A549 (cell line): ENCODE measurements at regions not wholly inside any gene's neighbourhood (a gene's known extent, or its start where the extent isn't known, plus 50 kb on each side); places are given as distances from the start of the nearest gene placed in this dataset.

ENCODE experiments used
- ATAC-seq, 2 experiments: fragments of 200-7000 bp in 1 of 2; fragments of >200 bp in 1 of 2; cut with Nextera tagmentation in 1 of 2; cut with Tn5 transposase in 1 of 2; 3 replicates each; pipeline versions ENCODE4 v1.8.0 to v1.9.1; 2018 to 2020; ENCODE audit warnings: mild to moderate bottlenecking in 1 of 2, moderate library complexity in 1 of 2
- CTCF ChIA-PET: fragments of 300-600 bp; sonication (Branson Sonifier 250); formaldehyde crosslinking; extraction: SDS; loops from one replicate; lab custom pipeline; 2021; ENCODE audit warnings: antibody characterized with exemption, inconsistent platforms; lab: Yijun Ruan, JAX
- POLR2A ChIA-PET: fragments of 350-600 bp; formaldehyde crosslinking; extraction: SDS; loops from one replicate; lab custom pipeline; 2021; ENCODE audit warnings: antibody characterized with exemption, inconsistent platforms; lab: Yijun Ruan, JAX
- DNase-seq, 2 experiments: peaks; one replicate each; pipeline versions ENCODE4 v3.0.0 to v3.0.0-alpha.2; 2011 to 2016; ENCODE audit warnings: low read depth in 1 of 2, low spot score in 1 of 2
- FAIRE-seq: peaks from 2 replicates; lab custom pipeline; 2011; peaks lifted over from hg19 to GRCh38; lab: Jason Lieb, UNC
- H3K27ac ChIP-seq, 2 experiments: fragments of >200 bp; sonication (Bioruptor Twin); formaldehyde crosslinking; 3 replicates each; pipeline ENCODE4 v1.5.1; 2016 to 2017
- H3K4me1 ChIP-seq: fragments of >200 bp; sonication (Bioruptor Twin); formaldehyde crosslinking; 3 replicates; pipeline ENCODE4 v1.6.1; 2016
- H3K4me2 ChIP-seq: fragments of >200 bp; sonication (Bioruptor Twin); formaldehyde crosslinking; 3 replicates; pipeline ENCODE4 v1.6.1; 2016
- H3K4me3 ChIP-seq: fragments of >200 bp; sonication (Bioruptor Twin); formaldehyde crosslinking; 3 replicates; pipeline ENCODE4 v1.5.1; 2016
- H3K9me3 ChIP-seq: fragments of >200 bp; sonication (Bioruptor Twin); formaldehyde crosslinking; 3 replicates; pipeline ENCODE4 v1.6.1; 2016
- BHLHE40 ChIP-seq: IDR thresholded peaks from 2 replicates; pipeline ENCODE4 v1.6.1; 2012; ENCODE audit warnings: low read depth, low read length, inconsistent platforms
- EHMT2 ChIP-seq: fragments of 200-600 bp; sonication (generic); IDR thresholded peaks from 2 replicates; pipeline ENCODE4 v1.6.1; 2016; ENCODE audit warnings: antibody characterized with exemption, low read depth, mild to moderate bottlenecking, moderate library complexity
- EP300 ChIP-seq, 2 experiments: fragments of >200 bp; sonication (Bioruptor Twin); formaldehyde crosslinking; IDR thresholded peaks; 2 replicates in 1 of 2; 3 replicates in 1 of 2; pipeline ENCODE4 v1.6.1; 2016 to 2017
- ESRRA ChIP-seq: fragments of 150-350 bp; IDR thresholded peaks from 2 replicates; pipeline ENCODE4 v1.6.1; 2014; ENCODE audit warnings: mild to moderate bottlenecking, low read length, borderline replicate concordance
- FOSB ChIP-seq: fragments of 250-450 bp; sonication (Bioruptor Pico); IDR thresholded peaks from 2 replicates; pipeline ENCODE4 v1.5.0; 2020; ENCODE audit warnings: mild to moderate bottlenecking, moderate library complexity
- HDAC2 ChIP-seq: fragments of 200-600 bp; sonication (generic); IDR thresholded peaks from 2 replicates; pipeline ENCODE4 v1.6.1; 2016
- HOXA7 ChIP-seq: fragments of 250-450 bp; sonication (Bioruptor Pico); IDR thresholded peaks from 2 replicates; pipeline ENCODE4 v1.5.0; 2020; ENCODE audit warnings: mild to moderate bottlenecking, moderate library complexity
- HOXB5 ChIP-seq: fragments of 250-450 bp; sonication (Bioruptor Pico); IDR thresholded peaks from 2 replicates; pipeline ENCODE4 v1.5.0; 2020; ENCODE audit warnings: mild to moderate bottlenecking, moderate library complexity
- JUN ChIP-seq, 2 experiments: fragments of >200 bp; sonication (Bioruptor Twin); formaldehyde crosslinking; IDR thresholded peaks; 2 replicates in 1 of 2; 3 replicates in 1 of 2; pipeline ENCODE4 v1.6.1; 2016 to 2017
- KDM1A ChIP-seq: fragments of 200-600 bp; sonication (generic); IDR thresholded peaks from 2 replicates; pipeline ENCODE4 v1.6.1; 2016; ENCODE audit warnings: low read depth, mild to moderate bottlenecking
- KDM5A ChIP-seq: fragments of 200-600 bp; sonication (generic); IDR thresholded peaks from 2 replicates; pipeline ENCODE4 v1.6.1; 2016; ENCODE audit warnings: antibody characterized with exemption, mild to moderate bottlenecking
- MAFK ChIP-seq: fragments of 450-650 bp; IDR thresholded peaks from 2 replicates; pipeline ENCODE4 v1.6.1; 2014; ENCODE audit not compliant: partially characterized antibody
- MYC ChIP-seq: IDR thresholded peaks from 2 replicates; pipeline ENCODE4 v1.6.1; 2012; ENCODE audit warnings: mild to moderate bottlenecking, inconsistent platforms, low read length, improper control_type of control experiment, borderline replicate concordance
- NPAS2 ChIP-seq: fragments of 250-450 bp; sonication (Bioruptor Pico); IDR thresholded peaks from 2 replicates; pipeline ENCODE4 v1.8.0; 2022; ENCODE audit warnings: mild to moderate bottlenecking, moderate library complexity, borderline replicate concordance
- NR3C1 ChIP-seq: fragments of >200 bp; sonication (Bioruptor Twin); formaldehyde crosslinking; IDR thresholded peaks from 3 replicates; pipeline ENCODE4 v1.6.1; 2017
- RCOR1 ChIP-seq: fragments of 150-350 bp; IDR thresholded peaks from 2 replicates; pipeline ENCODE4 v1.6.1; 2014; ENCODE audit warnings: antibody characterized with exemption, low read length, low read depth
- RFX5 ChIP-seq: fragments of 450-650 bp; IDR thresholded peaks from 2 replicates; pipeline ENCODE4 v1.7.1; 2014; ENCODE audit warnings: antibody characterized with exemption, mild to moderate bottlenecking, moderate library complexity
- SREBF2 ChIP-seq: fragments of 450-650 bp; IDR thresholded peaks from 2 replicates; pipeline ENCODE4 v1.6.1; 2014; ENCODE audit warnings: mild to moderate bottlenecking, moderate library complexity
- TP53 ChIP-seq: fragments of 250-450 bp; sonication (Bioruptor Pico); IDR thresholded peaks from 2 replicates; pipeline ENCODE4 v1.5.0; 2021; ENCODE audit warnings: mild to moderate bottlenecking, moderate library complexity
- ZSCAN20 ChIP-seq: fragments of 250-450 bp; sonication (Bioruptor Pico); IDR thresholded peaks from 2 replicates; pipeline ENCODE4 v1.8.0; 2022; ENCODE audit warnings: mild to moderate bottlenecking, moderate library complexity
- WGBS: methylation state at CpG from one replicate; pipeline ENCODE4 v1.1.6; 2017; ENCODE audit errors: missing lambda C conversion rate; 5-methylcytosine and 5-hydroxymethylcytosine counted together
- TF ChIP-seq, protein P1 (sequence below): fragments of >200 bp; sonication (Bioruptor Twin); formaldehyde crosslinking; IDR thresholded peaks from 2 replicates; pipeline ENCODE4 v1.6.1; 2016

DNA sequence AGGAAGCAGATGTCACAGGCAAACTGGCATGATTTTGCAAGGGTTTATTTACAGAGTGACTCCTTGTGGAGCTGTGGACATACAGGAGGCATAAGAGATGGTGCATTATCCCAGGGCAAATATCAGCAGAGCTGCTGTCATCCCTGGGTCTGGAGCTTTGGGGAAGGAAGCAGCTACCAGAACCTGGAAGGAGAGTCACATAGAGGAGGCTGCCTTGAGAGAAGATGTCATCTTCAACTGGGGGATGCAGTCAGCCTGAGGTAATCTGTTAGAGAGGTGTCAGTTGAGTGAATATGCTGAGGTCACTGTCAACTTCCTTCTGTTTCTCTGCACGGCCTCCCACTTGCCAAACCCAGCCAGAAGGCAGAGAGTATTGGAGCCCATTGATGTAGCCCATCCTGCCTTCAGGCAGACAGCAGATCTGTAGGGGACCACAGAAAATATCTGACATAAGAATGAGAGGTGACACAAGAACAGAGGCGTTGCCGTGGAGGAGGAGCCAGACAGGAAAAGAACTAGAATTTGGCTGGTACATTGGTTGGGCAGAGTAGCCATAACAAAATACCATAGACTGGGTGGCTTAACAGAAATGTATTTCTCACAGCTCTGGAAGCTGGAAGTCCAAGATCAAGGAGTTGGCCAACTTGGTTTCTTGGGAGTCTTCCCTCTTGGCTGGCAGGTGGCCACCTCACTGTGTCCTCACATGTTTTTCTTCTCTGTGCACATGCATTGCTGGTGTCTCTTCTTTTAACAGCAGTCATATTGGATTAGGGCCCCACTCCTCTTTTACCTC lies 102.8 kb downstream of the SNX18 start:
- no peak overlapping the region for H3K4me3 ChIP-seq
- WGBS, result 38% methylated on average over 3 of the region's 3 CpGs
- no peak overlapping the region for H3K27ac ChIP-seq
- TF ChIP-seq KDM5A (no peak), ESRRA (no peak)
- no peak for ATAC-seq
- no peak for DNase-seq
- ChIA-PET CTCF (no interaction called here), POLR2A (no interaction called here)
- no peak for FAIRE-seq
- H3K9me3 ChIP-seq, result no peaks in the 10 kb centered on the region
- H3K4me1 ChIP-seq, result no peaks in the 10 kb centered on the region
- no peak overlapping the region for H3K4me2 ChIP-seq

DNA sequence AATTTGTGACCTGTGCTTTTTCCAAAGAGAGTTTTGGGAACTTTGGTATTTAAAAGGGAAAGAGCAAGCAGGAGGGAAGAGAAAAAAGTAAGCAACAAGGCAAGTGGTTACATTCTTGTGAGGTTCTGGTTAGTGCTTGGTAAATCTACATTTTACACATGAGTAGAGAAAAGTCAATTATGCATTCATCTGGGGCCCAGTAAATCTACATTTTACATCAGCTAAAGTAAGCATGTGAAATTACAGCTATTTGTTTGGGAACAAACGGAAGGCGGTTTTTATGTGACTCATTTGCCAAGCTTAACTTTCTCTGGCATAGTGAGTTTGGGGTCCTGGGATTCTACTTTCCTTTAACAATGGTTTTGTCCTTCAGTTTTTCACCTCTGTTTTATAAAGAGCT lies 102.2 kb downstream of the SNX18 start:
- 20% methylated on average over 2 of the region's 2 CpGs for WGBS
- ChIA-PET POLR2A (no interaction called here), CTCF (no interaction called here)
- no peak for ATAC-seq
- no peak for DNase-seq
- no peak overlapping the region for H3K4me3 ChIP-seq
- no peaks in the 10 kb centered on the region for H3K9me3 ChIP-seq
- TF ChIP-seq JUN (IDR thresholded peaks at IDR 0.05), result no peak
- H3K27ac ChIP-seq, result no peak overlapping the region
- no peaks in the 10 kb centered on the region for H3K4me1 ChIP-seq
- no peak overlapping the region for H3K4me2 ChIP-seq
- no peak for FAIRE-seq

DNA sequence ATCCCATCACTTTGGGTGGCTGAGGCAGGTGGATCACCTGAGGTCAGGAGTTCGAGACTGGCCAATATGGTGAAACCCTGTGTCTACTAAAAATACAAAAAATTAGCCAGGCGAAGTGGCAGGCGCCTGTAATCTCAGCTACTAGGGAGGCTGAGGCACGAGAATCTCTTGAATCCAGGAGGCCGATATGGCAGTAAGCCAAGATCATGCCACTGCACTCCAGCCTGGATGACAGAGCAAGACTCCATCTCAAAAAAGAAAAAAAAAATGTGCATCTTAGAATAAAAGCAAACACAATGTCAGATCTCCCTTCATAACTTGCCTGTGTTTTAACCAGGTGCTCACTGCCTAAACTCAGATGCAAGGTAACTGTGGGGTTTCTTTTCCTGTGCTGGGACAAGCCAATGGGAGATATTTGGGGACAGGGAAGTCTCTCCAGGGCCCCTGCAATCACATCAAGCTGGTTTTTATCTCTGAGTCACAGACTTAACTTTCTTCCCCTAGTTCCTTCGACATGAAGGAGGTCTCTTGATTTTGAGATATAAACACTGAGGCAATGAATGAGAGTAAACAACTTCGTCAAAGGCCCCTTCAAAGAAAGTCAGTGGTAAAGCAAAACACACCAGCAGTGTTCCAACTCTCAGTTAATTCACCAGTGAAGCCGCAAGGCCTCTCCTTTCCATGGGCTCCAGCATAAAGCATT lies 99.1 kb downstream of the SNX18 start:
- Histone ChIP-seq H3K9me3 (no peaks in the 10 kb centered on the region), H3K4me2 (no peak overlapping the region), H3K4me1 (no peaks in the 10 kb centered on the region), H3K4me3 (no peak overlapping the region), H3K27ac (no peak overlapping the region)
- ChIA-PET POLR2A (no interaction called here), CTCF (interaction anchor here (0.8 to 1.5 kb wide), 2 partner anchors 92 to 228 kb away, joined by 3 to 4 read pairs; no protein-coding TSS in a partner anchor)
- TF ChIP-seq MYC (no peak), JUN (IDR thresholded peaks at IDR 0.05) (no peak), ZSCAN20 (CRISPR knock-in tag) (no peak), RFX5 (no peak), FOSB (CRISPR knock-in tag) (no peak), KDM1A (no peak), EHMT2 (no peak), MAFK (no peak), BHLHE40 (no peak), NR3C1 (no peak), HDAC2 (no peak), SREBF2 (no peak)
- TF ChIP-seq, protein P1, sequence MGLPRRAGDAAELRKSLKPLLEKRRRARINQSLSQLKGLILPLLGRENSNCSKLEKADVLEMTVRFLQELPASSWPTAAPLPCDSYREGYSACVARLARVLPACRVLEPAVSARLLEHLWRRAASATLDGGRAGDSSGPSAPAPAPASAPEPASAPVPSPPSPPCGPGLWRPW, result no peak
- DNase-seq, result no peak
- 56% methylated on average over 8 of the region's 8 CpGs for WGBS
- ATAC-seq, result no peak
- FAIRE-seq, result no peak

DNA sequence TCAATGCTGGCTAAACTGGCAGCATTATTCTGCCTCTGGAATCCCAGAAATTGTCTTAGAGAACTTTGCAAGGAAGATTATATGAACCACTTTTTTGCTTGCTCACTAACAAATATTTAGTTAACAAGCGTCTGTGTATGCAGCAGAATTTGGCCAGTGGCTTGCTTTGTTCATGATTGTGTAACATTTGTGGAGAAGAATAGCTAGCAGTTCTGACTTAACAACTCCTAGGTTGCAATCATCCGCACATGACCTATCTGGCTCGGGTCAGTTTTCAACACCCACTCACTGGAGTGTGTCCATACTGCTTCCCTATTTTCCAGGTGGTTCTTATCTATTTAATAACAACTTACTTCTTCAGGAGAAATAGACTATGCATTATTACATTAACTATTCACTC lies 98.5 kb downstream of the SNX18 start:
- 13% methylated on average over 3 of the region's 3 CpGs for WGBS
- ChIA-PET POLR2A (no interaction called here), CTCF (interaction anchor here (1.1 to 1.5 kb wide), 3 partner anchors 10 to 229 kb away, joined by 3 to 4 read pairs (median 3); partner anchors contain the start of gene SNX18)
- ATAC-seq (no peak), FAIRE-seq (no peak), DNase-seq (no peak)
- Histone ChIP-seq H3K4me1 (no peaks in the 10 kb centered on the region), H3K9me3 (no peaks in the 10 kb centered on the region), H3K4me3 (no peak overlapping the region), H3K4me2 (no peak overlapping the region), H3K27ac (no peak overlapping the region)
- TF ChIP-seq MYC (no peak), TP53 (CRISPR knock-in tag) (no peak), EP300 (IDR thresholded peaks at IDR 0.05) (no peak), RCOR1 (no peak), NR3C1 (no peak), NPAS2 (CRISPR knock-in tag) (no peak), ZSCAN20 (CRISPR knock-in tag) (no peak), HOXA7 (no peak), HOXB5 (CRISPR knock-in tag) (no peak)
